Psoas muscle (tissue), 7 donors: ENCODE measurements at regions not wholly inside any gene's neighbourhood (a gene's known extent, or its start where the extent isn't known, plus 50 kb on each side); places are given as distances from the start of the nearest gene placed in this dataset.

Experiments used
- ATAC-seq, 4 donors: fragments of 200-7000 bp; cut with Tn5 transposase; one replicate each; pipeline ENCODE4 v1.9.1; 2020; ENCODE audit warnings: moderate library complexity in 3 of 4, mild to moderate bottlenecking in 2 of 4
- DNase-seq, 2 donors: peaks; one replicate each; pipeline ENCODE4 v3.0.0-alpha.2; 2020
- H3K27ac ChIP-seq: fragments of 200-600 bp; one replicate; pipeline ENCODE4 v1.8.0; 2022
- H3K27me3 ChIP-seq, 3 donors: fragments of 200-600 bp in 1 of 3; one replicate each; pipeline versions ENCODE4 v1.6.1 to v1.8.0; 2013 to 2022; ENCODE audit warnings: low read length in 2 of 3, mild to moderate bottlenecking in 2 of 3, moderate library complexity in 1 of 3; ENCODE audit not compliant: insufficient read depth in 3 of 3
- H3K36me3 ChIP-seq, 2 donors: fragments of 200-600 bp in 1 of 2; one replicate each; pipeline versions ENCODE4 v1.6.1 to v1.8.0; 2013 to 2022; ENCODE audit warnings: low read depth in 1 of 2, mild to moderate bottlenecking in 1 of 2, moderate library complexity in 1 of 2; ENCODE audit not compliant: insufficient read depth in 1 of 2
- H3K4me1 ChIP-seq: fragments of 200-600 bp; one replicate; pipeline ENCODE4 v1.8.0; 2022
- H3K4me3 ChIP-seq: fragments of 200-600 bp; one replicate; pipeline ENCODE4 v1.8.0; 2022; ENCODE audit warnings: mild to moderate bottlenecking
- H3K9me3 ChIP-seq: fragments of 200-600 bp; one replicate; pipeline ENCODE4 v1.8.0; 2022
- CTCF ChIP-seq: fragments of 200-600 bp; IDR thresholded peaks from one replicate; pipeline ENCODE4 v1.8.0; 2022; ENCODE audit warnings: antibody characterized with exemption
- WGBS, 3 donors: extraction: QIAGEN DNeasy Blood & Tissue Kit; methylation state at CpG; one replicate each; pipeline versions ENCODE4 v1.1.6 to v1.1.7; 2013; 5-methylcytosine and 5-hydroxymethylcytosine counted together
- intact Hi-C, 2 donors: fragments of 100-400 bp; cut with DNase I; formaldehyde crosslinking; loops; one replicate each; pipeline versions ENCODE4 v1.11.0 to v1.14.2; 2022
- donor health status: healthy with polysubstance abuse.
- donor health status: DM: no; HTN: no; CAD: no; lungs with moderate emphysema.
- donor health status: Bipolar disorder and iron deficiency.
- donor health status: healthy.
- donor health status: DM: yes; HTN: yes; CAD: no.
- donor health status: DM: no; HTN: no; CAD: no.
- donor health status: DM: yes; HTN: yes; CAD: no.

- Histone ChIP-seq H3K4me1 (peaks cover 20% of the 10 kb centered on the region), H3K4me3 (peak overlapping the region; percentile 65), H3K27ac (no peak overlapping the region), H3K9me3 (no peaks in the 10 kb centered on the region), H3K27me3 (peaks cover 0 to 48% (median 9%) of the 10 kb centered on the region in 3 donors), H3K36me3 (no peaks in the 10 kb centered on the region)
- intact Hi-C loops, result no loop called here
- ATAC-seq (no peak), DNase-seq (no peak)
- 64 to 75% (median 69%) methylated on average over 55 of the region's 55 CpGs for WGBS, 3 donors
- TF ChIP-seq CTCF, result no peak
Measured at GRCh38 chr10:22476601-22477321, 131.5 kb downstream of the SPAG6 start.

DNA sequence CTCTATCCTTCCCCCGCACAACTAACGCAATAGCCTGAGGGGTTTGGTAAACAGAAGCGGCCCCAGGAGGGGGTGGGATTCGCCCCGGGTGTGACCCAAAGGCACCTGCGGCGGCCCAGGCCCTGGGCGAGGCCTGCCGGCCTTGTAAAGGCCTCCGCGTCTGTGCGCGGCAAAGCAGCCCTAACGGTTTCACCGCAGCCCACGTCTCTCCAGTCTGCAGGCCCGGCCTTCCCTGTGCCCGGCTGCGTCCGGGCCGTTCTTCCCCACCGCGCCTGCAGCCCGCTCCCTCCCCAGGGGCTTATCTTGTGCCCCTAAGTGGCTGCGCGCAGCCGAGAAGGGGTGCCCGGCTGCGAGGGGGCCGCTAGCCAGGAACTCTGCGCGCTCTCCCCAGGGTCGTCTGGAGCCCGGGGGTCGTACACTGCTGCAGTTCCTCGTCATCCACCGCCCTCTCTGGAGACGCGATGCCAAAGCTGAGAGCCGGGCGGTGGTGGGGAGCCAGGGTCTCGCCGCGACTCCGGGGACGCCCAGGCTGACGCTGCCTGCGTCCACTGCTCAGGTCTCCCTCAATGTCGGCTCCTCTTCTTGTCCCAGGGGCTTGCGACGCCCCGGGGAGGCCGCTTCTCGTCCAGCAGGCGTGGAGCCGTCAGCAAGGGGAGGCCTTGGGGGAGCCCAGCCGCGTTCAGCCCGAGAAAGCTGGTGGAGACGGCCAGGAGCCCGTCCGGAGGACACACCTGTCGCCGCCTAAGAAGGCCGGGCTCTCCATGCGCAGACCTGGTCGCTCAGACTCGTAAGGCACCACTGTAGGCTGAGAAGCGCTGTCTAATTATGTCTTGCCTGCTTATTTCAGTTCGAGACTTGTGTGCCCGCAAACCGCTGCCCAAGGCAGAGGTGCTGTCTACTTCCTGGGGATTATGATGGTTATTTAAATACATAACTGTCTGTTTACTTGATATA, 132.3 kb downstream of the SPAG6 start:
- H3K27ac ChIP-seq, result no peak overlapping the region
- intact Hi-C loops, result no loop called here
- no peaks in the 10 kb centered on the region for H3K36me3 ChIP-seq
- WGBS, 3 donors, result 84 to 88% (median 86%) methylated on average over 70 to 72 of the region's 72 CpGs
- TF ChIP-seq CTCF, result no peak
- ATAC-seq (no peak), DNase-seq (peak in 1 of 2 donors; percentile 53)
- peaks cover 25% of the 10 kb centered on the region for H3K4me1 ChIP-seq
- H3K4me3 ChIP-seq, result no peak overlapping the region
- H3K9me3 ChIP-seq, result no peaks in the 10 kb centered on the region
- H3K27me3 ChIP-seq, result peaks cover 0 to 41% (median 9%) of the 10 kb centered on the region in 3 donors

GRCh38 chr10:22478555-22479334, 133.4 kb downstream of the SPAG6 start:
- Histone ChIP-seq H3K27me3 (peaks cover 0 to 31% (median 9%) of the 10 kb centered on the region in 3 donors), H3K27ac (no peak overlapping the region), H3K36me3 (no peaks in the 10 kb centered on the region), H3K4me1 (peaks cover 25% of the 10 kb centered on the region), H3K4me3 (no peak overlapping the region), H3K9me3 (no peaks in the 10 kb centered on the region)
- ATAC-seq (no peak), DNase-seq (no peak)
- intact Hi-C loops, result no loop called here
- no peak for TF ChIP-seq CTCF
- 87 to 94% (median 88%) methylated on average over 8 of the region's 8 CpGs for WGBS, 3 donors

DNA sequence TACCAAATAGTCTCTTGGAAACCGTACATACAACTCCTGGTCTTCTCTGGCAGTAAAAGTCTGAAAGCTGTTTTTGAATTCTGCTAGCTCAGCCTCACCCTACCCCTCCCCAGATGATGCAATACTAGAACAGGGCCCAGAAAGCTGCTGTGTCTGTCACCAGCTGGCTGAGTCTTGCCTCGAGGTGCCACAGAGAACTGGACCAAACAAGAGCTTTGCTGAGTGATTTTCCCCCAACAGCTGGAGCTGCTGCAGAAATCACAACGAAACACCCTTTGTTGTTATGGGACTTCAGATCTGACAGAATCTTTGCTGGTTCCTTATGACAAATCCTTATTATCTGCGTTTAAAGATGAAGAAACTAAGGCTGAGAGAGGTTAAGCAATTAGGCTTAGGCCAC, 134.1 kb downstream of the SPAG6 start:
- intact Hi-C loops, result no loop called here
- ATAC-seq, result no peak
- H3K36me3 ChIP-seq, result no peaks in the 10 kb centered on the region
- TF ChIP-seq CTCF, result no peak
- H3K4me1 ChIP-seq, result peaks cover 25% of the 10 kb centered on the region
- H3K4me3 ChIP-seq, result no peak overlapping the region
- WGBS, 3 donors, result 45 to 54% (median 47%) methylated on average over 4 of the region's 4 CpGs
- DNase-seq, result no peak
- H3K27me3 ChIP-seq, result peaks cover 0 to 24% (median 9%) of the 10 kb centered on the region in 3 donors
- no peak overlapping the region for H3K27ac ChIP-seq
- H3K9me3 ChIP-seq, result no peaks in the 10 kb centered on the region
